IMR-90 (cell line): ENCODE measurements at regions not wholly inside any gene's neighbourhood (a gene's known extent, or its start where the extent isn't known, plus 50 kb on each side); places are given as distances from the start of the nearest gene placed in this dataset.

Experiments
- ATAC-seq: fragments of 200-7000 bp; cut with Tn5 transposase; 2 replicates; pipeline ENCODE4 v1.9.1; 2020; ENCODE audit warnings: low read depth, mild to moderate bottlenecking, moderate library complexity
- BruUV-seq: library from RNA; stranded (reverse); fragments of 400-500 nt; replicated peaks from 2 replicates; lab custom pipeline; 2021; lab: Mats Ljungman, UMichigan
- CTCF ChIA-PET: fragments of 300-600 bp; formaldehyde crosslinking; extraction: SDS; loops from one replicate; lab custom pipeline; 2021; ENCODE audit warnings: antibody characterized with exemption; lab: Yijun Ruan, JAX
- POLR2A ChIA-PET: fragments of 300-600 bp; sonication (Branson Sonifier 250); formaldehyde crosslinking; loops from one replicate; lab custom pipeline; 2022; ENCODE audit warnings: antibody characterized with exemption; ENCODE audit not compliant: unreplicated experiment; lab: Charles Lee
- DNase-seq: peaks from one replicate; pipeline ENCODE4 v3.0.0; 2013
- H2AFZ ChIP-seq: replicated peaks from 2 replicates; pipeline ENCODE3; 2013; ENCODE audit warnings: low read length, mild to moderate bottlenecking; ENCODE audit not compliant: poor library complexity
- H2AK5ac ChIP-seq: 2 replicates; pipeline ENCODE4 v1.6.1; 2013; ENCODE audit warnings: low read depth, low read length, inconsistent platforms
- H2AK9ac ChIP-seq: replicated peaks from 2 replicates; pipeline ENCODE3; 2013; ENCODE audit warnings: mild to moderate bottlenecking, low read depth, low read length, moderate library complexity; ENCODE audit not compliant: poor library complexity
- H2BK120ac ChIP-seq: 2 replicates; pipeline ENCODE4 v1.6.1; 2013; ENCODE audit warnings: low read depth, low read length, inconsistent platforms
- H2BK15ac ChIP-seq: 3 replicates; pipeline ENCODE4 v1.6.1; 2013; ENCODE audit warnings: low read depth, low read length, inconsistent platforms
- H2BK20ac ChIP-seq: 2 replicates; pipeline ENCODE4 v1.6.1; 2013; ENCODE audit warnings: low read depth, mild to moderate bottlenecking, inconsistent platforms, low read length, moderate library complexity
- H2BK5ac ChIP-seq: 2 replicates; pipeline ENCODE4 v1.6.1; 2013; ENCODE audit warnings: mild to moderate bottlenecking, low read depth, low read length, inconsistent platforms; ENCODE audit not compliant: poor library complexity, severe bottlenecking
- H3K14ac ChIP-seq: replicated peaks from 2 replicates; pipeline ENCODE4 v1.6.1; 2013; ENCODE audit warnings: low read depth, low read length, inconsistent platforms
- H3K18ac ChIP-seq: 2 replicates; pipeline ENCODE4 v1.6.1; 2013; ENCODE audit warnings: low read depth, low read length, control low read depth
- H3K23ac ChIP-seq: 2 replicates; pipeline ENCODE4 v1.6.1; 2013; ENCODE audit warnings: low read depth, low read length, inconsistent platforms
- H3K27ac ChIP-seq: 2 replicates; pipeline ENCODE4 v1.5.1; 2013; ENCODE audit warnings: mild to moderate bottlenecking, control low read depth, low read length; ENCODE audit not compliant: insufficient read depth
- H3K27me3 ChIP-seq: 2 replicates; pipeline ENCODE4 v1.6.1; 2013; ENCODE audit warnings: low read length; ENCODE audit not compliant: control insufficient read depth, insufficient read depth
- H3K36me3 ChIP-seq: 2 replicates; pipeline ENCODE4 v1.6.1; 2013; ENCODE audit warnings: low read length, mixed read lengths; ENCODE audit not compliant: control insufficient read depth, insufficient read depth
- H3K4ac ChIP-seq: 2 replicates; pipeline ENCODE4 v1.6.1; 2013; ENCODE audit warnings: low read depth, low read length, inconsistent platforms
- H3K4me1 ChIP-seq: 2 replicates; pipeline ENCODE4 v1.6.1; 2013; ENCODE audit warnings: low read length, mixed read lengths; ENCODE audit not compliant: control insufficient read depth, insufficient read depth
- H3K4me2 ChIP-seq: 2 replicates; pipeline ENCODE4 v1.6.1; 2013; ENCODE audit warnings: low read depth, mild to moderate bottlenecking, control low read depth, low read length, moderate library complexity
- H3K4me3 ChIP-seq: 2 replicates; pipeline ENCODE4 v1.5.1; 2013; ENCODE audit warnings: low read depth, mild to moderate bottlenecking, control low read depth, low read length, moderate library complexity; ENCODE audit not compliant: insufficient read depth
- H3K56ac ChIP-seq: 2 replicates; pipeline ENCODE4 v1.6.1; 2013; ENCODE audit warnings: low read length, inconsistent platforms; ENCODE audit not compliant: insufficient read depth; ENCODE audit errors: extremely low read depth
- H3K79me1 ChIP-seq, 2 experiments: 2 replicates each; pipeline ENCODE4 v1.6.1; 2013; ENCODE audit warnings: low read length in 2 of 2, inconsistent platforms in 1 of 2, low read depth in 1 of 2
- H3K9ac ChIP-seq: 2 replicates; pipeline ENCODE4 v1.6.1; 2013; ENCODE audit warnings: low read depth, low read length, control low read depth
- H3K9me1 ChIP-seq: 2 replicates; pipeline ENCODE4 v1.6.1; 2013; ENCODE audit warnings: low read length, inconsistent platforms; ENCODE audit not compliant: insufficient read depth
- H3K9me3 ChIP-seq: 2 replicates; pipeline ENCODE4 v1.6.1; 2013; ENCODE audit warnings: low read length; ENCODE audit not compliant: control insufficient read depth, insufficient read depth
- H4K20me1 ChIP-seq: 2 replicates; pipeline ENCODE4 v1.6.1; 2013; ENCODE audit warnings: low read length, inconsistent platforms; ENCODE audit not compliant: insufficient read depth
- H4K5ac ChIP-seq: 2 replicates; pipeline ENCODE4 v1.6.1; 2013; ENCODE audit warnings: mild to moderate bottlenecking, low read depth, low read length, control low read depth
- H4K8ac ChIP-seq, 2 experiments: 2 replicates each; pipeline ENCODE4 v1.6.1; 2013; ENCODE audit warnings: low read depth in 2 of 2, low read length in 2 of 2, control low read depth in 1 of 2, inconsistent platforms in 1 of 2
- H4K91ac ChIP-seq: 2 replicates; pipeline ENCODE4 v1.6.1; 2013; ENCODE audit warnings: low read depth, low read length, inconsistent platforms; ENCODE audit not compliant: insufficient read depth
- BHLHE40 ChIP-seq: fragments of 150-350 bp; IDR thresholded peaks from 2 replicates; pipeline ENCODE4 v1.6.1; 2016; ENCODE audit warnings: mild to moderate bottlenecking, low read depth, low read length
- CEBPB ChIP-seq: IDR thresholded peaks from 2 replicates; pipeline ENCODE4 v1.6.1; 2012; ENCODE audit warnings: low read depth, low read length, improper control_type of control experiment
- CHD1 ChIP-seq: IDR thresholded peaks from 2 replicates; pipeline ENCODE4 v1.6.1; 2012; ENCODE audit warnings: low read depth, low read length, improper control_type of control experiment
- FOS ChIP-seq: fragments of 150-350 bp; IDR thresholded peaks from 2 replicates; pipeline ENCODE4 v1.6.1; 2016; ENCODE audit warnings: low read depth, low read length
- MAFK ChIP-seq: IDR thresholded peaks from 2 replicates; pipeline ENCODE4 v1.6.1; 2012; ENCODE audit warnings: low read depth, low read length, improper control_type of control experiment
- MAZ ChIP-seq: IDR thresholded peaks from 2 replicates; pipeline ENCODE4 v1.6.1; 2012; ENCODE audit warnings: low read depth, mild to moderate bottlenecking, low read length, improper control_type of control experiment, moderate library complexity, borderline replicate concordance
- MXI1 ChIP-seq: IDR thresholded peaks from 2 replicates; pipeline ENCODE4 v1.6.1; 2012; ENCODE audit warnings: low read depth, mild to moderate bottlenecking, low read length, moderate library complexity, borderline replicate concordance
- NFE2L2 ChIP-seq: fragments of 150-350 bp; IDR thresholded peaks from 2 replicates; pipeline ENCODE4 v1.6.1; 2016; ENCODE audit warnings: low read depth, mild to moderate bottlenecking, low read length
- POLR2A ChIP-seq: IDR thresholded peaks from 2 replicates; pipeline ENCODE4 v1.6.1; 2012; ENCODE audit warnings: mild to moderate bottlenecking, low read depth, low read length
- RAD21 ChIP-seq: IDR thresholded peaks from 2 replicates; pipeline ENCODE4 v1.6.1; 2012; ENCODE audit warnings: low read length, improper control_type of control experiment
- RCOR1 ChIP-seq: IDR thresholded peaks from 2 replicates; pipeline ENCODE4 v1.6.1; 2012; ENCODE audit warnings: mild to moderate bottlenecking, low read length, improper control_type of control experiment; ENCODE audit not compliant: insufficient replicate concordance
- RFX5 ChIP-seq: IDR thresholded peaks from 2 replicates; pipeline ENCODE4 v1.8.0; 2012; ENCODE audit warnings: low read depth, mild to moderate bottlenecking, low read length, moderate library complexity
- SMC3 ChIP-seq: fragments of 150-350 bp; IDR thresholded peaks from 2 replicates; pipeline ENCODE4 v1.6.1; 2016; ENCODE audit warnings: low read depth, mild to moderate bottlenecking, antibody characterized with exemption, low read length, moderate library complexity
- WGBS, 2 experiments: methylation state at CpG; one replicate each; pipeline versions ENCODE4 v1.1.5 to v1.1.7; 2013; ENCODE audit warnings: missing lambda C conversion rate in 2 of 2; ENCODE audit not compliant: insufficient read length in 1 of 2; ENCODE audit errors: extremely low coverage in 2 of 2; 5-methylcytosine and 5-hydroxymethylcytosine counted together
- dilution Hi-C: fragments of 300-500 bp; cut with HindIII; formaldehyde crosslinking; loops from one replicate; pipeline ENCODE4 v1.14.3; 2018; ENCODE audit warnings: low sequenced_read_pairs; ENCODE audit not compliant: unreplicated experiment
- in situ Hi-C: fragments of 300-500 bp; cut with MboI; formaldehyde crosslinking; loops from 3 replicates; pipeline ENCODE4 v1.14.3; 2019; ENCODE audit warnings: low sequenced_read_pairs, inconsistent platforms, mixed read lengths
- intact Hi-C: fragments of 100-400 bp; cut with micrococcal nuclease; formaldehyde crosslinking; loops from 2 replicates; pipeline ENCODE4 v1.10.0; 2022
- TF ChIP-seq, protein P1 (sequence below): fragments of 150-350 bp; IDR thresholded peaks from 2 replicates; pipeline ENCODE4 v1.6.1; 2016; ENCODE audit warnings: low read depth, mild to moderate bottlenecking, low read length, moderate library complexity, borderline replicate concordance
- TF ChIP-seq, protein P2 (sequence below): conservative IDR thresholded peaks from 2 replicates; pipeline ENCODE4 v1.5.1; 2012; ENCODE audit warnings: mild to moderate bottlenecking, low read depth, low read length, improper control_type of control experiment
- TF ChIP-seq, protein P3 (sequence below): fragments of 150-350 bp; IDR thresholded peaks from 2 replicates; pipeline ENCODE4 v1.6.1; 2017; ENCODE audit warnings: mild to moderate bottlenecking, antibody characterized with exemption, low read length, low read depth

DNA sequence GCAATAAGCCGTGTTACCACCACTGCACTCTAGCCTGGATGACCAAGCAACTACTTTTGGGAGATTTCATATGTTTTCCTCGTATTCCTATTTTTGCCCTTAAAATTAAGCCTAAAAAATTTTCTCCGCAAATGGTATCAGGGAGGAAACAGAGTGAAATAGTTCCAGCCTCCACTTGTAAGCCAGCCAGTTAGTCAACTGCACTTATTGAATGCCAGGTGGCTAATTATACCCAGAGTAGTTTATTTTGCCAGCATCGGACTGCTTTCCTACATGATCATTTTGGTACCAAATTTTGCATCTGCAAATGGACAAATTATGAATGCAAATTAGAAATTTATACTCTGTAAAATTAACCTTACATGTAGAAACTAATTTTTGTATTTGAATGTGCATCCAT is 90.2 kb upstream of the ARHGAP28 start:
- Histone ChIP-seq H3K27me3 (0 out of 2 replicates have a peak, but pooled peaks cover 2% of the 10 kb centered on the region), H3K56ac (no peak overlapping the region), H2BK20ac (no peak overlapping the region), H2BK15ac (no peak overlapping the region), H2BK120ac (no peak overlapping the region), H3K4me2 (no peak overlapping the region), H3K36me3 (no peaks in the 10 kb centered on the region), H3K4me3 (no peak overlapping the region), H2AK9ac (no peak overlapping the region), H3K9me1 (no peaks in the 10 kb centered on the region), H3K27ac (no peak overlapping the region), H2BK5ac (no peak overlapping the region), H3K9me3 (peaks cover 2% of the 10 kb centered on the region; the same call in 1 of the 2 replicates), H4K91ac (no peak overlapping the region), H3K9ac (no peak overlapping the region), H2AK5ac (no peak overlapping the region), H3K14ac (no peak overlapping the region), H3K4ac (no peak overlapping the region), H4K8ac (no peak overlapping the region), H3K4me1 (no peaks in the 10 kb centered on the region), H3K79me1 (no peaks in the 10 kb centered on the region), H3K18ac (no peak overlapping the region), H2AFZ (no peak overlapping the region), H3K23ac (no peak overlapping the region), H4K20me1 (no peaks in the 10 kb centered on the region), H4K5ac (no peak overlapping the region)
- no CpG with 5 or more reads among the region's 4 CpGs for WGBS, 2 experiments
- ChIA-PET POLR2A (interaction anchor here (0.5 kb wide), 1 partner anchor 8 kb away, joined by 6 read pairs; no protein-coding TSS in a partner anchor), CTCF (no interaction called here)
- intact Hi-C loops, result no loop called here
- no peak for ATAC-seq
- dilution Hi-C loops, result no loop called here
- TF ChIP-seq RFX5, result no peak
- TF ChIP-seq, protein P1, sequence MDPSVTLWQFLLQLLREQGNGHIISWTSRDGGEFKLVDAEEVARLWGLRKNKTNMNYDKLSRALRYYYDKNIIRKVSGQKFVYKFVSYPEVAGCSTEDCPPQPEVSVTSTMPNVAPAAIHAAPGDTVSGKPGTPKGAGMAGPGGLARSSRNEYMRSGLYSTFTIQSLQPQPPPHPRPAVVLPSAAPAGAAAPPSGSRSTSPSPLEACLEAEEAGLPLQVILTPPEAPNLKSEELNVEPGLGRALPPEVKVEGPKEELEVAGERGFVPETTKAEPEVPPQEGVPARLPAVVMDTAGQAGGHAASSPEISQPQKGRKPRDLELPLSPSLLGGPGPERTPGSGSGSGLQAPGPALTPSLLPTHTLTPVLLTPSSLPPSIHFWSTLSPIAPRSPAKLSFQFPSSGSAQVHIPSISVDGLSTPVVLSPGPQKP, result no peak
- no peak for TF ChIP-seq MAZ
- TF ChIP-seq, protein P2, sequence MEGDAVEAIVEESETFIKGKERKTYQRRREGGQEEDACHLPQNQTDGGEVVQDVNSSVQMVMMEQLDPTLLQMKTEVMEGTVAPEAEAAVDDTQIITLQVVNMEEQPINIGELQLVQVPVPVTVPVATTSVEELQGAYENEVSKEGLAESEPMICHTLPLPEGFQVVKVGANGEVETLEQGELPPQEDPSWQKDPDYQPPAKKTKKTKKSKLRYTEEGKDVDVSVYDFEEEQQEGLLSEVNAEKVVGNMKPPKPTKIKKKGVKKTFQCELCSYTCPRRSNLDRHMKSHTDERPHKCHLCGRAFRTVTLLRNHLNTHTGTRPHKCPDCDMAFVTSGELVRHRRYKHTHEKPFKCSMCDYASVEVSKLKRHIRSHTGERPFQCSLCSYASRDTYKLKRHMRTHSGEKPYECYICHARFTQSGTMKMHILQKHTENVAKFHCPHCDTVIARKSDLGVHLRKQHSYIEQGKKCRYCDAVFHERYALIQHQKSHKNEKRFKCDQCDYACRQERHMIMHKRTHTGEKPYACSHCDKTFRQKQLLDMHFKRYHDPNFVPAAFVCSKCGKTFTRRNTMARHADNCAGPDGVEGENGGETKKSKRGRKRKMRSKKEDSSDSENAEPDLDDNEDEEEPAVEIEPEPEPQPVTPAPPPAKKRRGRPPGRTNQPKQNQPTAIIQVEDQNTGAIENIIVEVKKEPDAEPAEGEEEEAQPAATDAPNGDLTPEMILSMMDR, result no peak
- no peak for TF ChIP-seq NFE2L2
- no peak for TF ChIP-seq RAD21
- TF ChIP-seq CEBPB, result no peak
- TF ChIP-seq BHLHE40, result no peak
- TF ChIP-seq, protein P3, sequence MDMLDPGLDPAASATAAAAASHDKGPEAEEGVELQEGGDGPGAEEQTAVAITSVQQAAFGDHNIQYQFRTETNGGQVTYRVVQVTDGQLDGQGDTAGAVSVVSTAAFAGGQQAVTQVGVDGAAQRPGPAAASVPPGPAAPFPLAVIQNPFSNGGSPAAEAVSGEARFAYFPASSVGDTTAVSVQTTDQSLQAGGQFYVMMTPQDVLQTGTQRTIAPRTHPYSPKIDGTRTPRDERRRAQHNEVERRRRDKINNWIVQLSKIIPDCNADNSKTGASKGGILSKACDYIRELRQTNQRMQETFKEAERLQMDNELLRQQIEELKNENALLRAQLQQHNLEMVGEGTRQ, result no peak
- no peak for TF ChIP-seq CHD1
- no peak for TF ChIP-seq SMC3
- no peak for TF ChIP-seq POLR2A
- TF ChIP-seq MAFK, result no peak
- no peak for TF ChIP-seq MXI1
- TF ChIP-seq FOS, result no peak
- no peak for TF ChIP-seq RCOR1
- in situ Hi-C loops, result no loop called here
- no peak for DNase-seq
- no TSS peak for BruUV-seq
